Thyroid gland (tissue), 4 donors: ENCODE measurements at regions not wholly inside any gene's neighbourhood (a gene's known extent, or its start where the extent isn't known, plus 50 kb on each side); places are given as distances from the start of the nearest gene placed in this dataset.

ENCODE experiments used
- CTCF ChIP-seq, 6 experiments: fragments of 200-600 bp in 3 of 6; fragments of 450-650 bp in 3 of 6; sonication (generic) in 3 of 6; IDR thresholded peaks; one replicate each; pipeline ENCODE4 v1.5.1; 2016 to 2019; ENCODE audit warnings: antibody characterized with exemption in 6 of 6, mild to moderate bottlenecking in 2 of 6, inconsistent platforms in 1 of 6, moderate library complexity in 1 of 6
- POLR2A ChIP-seq, 2 donors: fragments of 450-650 bp; IDR thresholded peaks; one replicate each; pipeline ENCODE4 v1.6.1; 2017; ENCODE audit warnings: antibody characterized with exemption in 2 of 2, mild to moderate bottlenecking in 2 of 2, moderate library complexity in 1 of 2

GRCh38 chr9:18275313-18275990 lies 198.5 kb upstream of the ADAMTSL1 start:
- TF ChIP-seq CTCF (IDR thresholded peaks at IDR 0.05) = no peak
- TF ChIP-seq POLR2A (IDR thresholded peaks at IDR 0.05) = no peak
